ENCODE measurements at regions not wholly inside any gene's neighbourhood (a gene's known extent, or its start where the extent isn't known, plus 50 kb on each side); places are given as distances from the start of the nearest gene placed in this dataset.

DNA sequence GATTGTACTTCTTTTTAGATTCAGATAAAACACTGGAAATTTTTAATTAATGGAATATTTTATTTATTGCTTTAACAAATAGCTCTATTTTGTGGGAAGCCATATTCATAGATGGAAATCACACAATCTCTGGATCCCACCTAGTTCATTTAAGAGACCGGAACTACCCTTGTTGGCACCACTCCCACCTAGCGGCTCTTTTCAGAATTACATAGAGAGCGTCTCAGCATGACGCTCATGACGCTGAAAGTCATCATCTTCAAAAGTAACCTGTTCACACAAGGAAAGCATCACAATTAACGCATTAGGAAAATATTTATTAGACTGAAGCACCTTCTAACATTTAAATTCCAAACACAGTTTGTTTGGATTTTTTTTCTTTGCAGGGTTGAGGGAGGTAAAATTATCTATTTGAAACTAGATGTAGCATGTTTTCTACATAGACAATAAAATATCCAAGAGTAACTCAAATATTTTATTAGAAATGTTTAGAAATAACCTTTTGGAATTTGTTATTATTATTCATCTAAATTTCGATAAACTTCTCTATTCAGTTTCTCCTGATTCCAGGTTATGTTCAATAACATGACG lies 214.9 kb upstream of the ARRDC4 start (continued):
- TF ChIP-seq TCF12 (IDR thresholded peaks at IDR 0.05) = no peak
- TF ChIP-seq TCF12 (CRISPR knock-in tag; IDR thresholded peaks at IDR 0.05) = no peak
- no peak for TF ChIP-seq TARDBP (CRISPR knock-in tag; IDR thresholded peaks at IDR 0.05)
- no peak for TF ChIP-seq ETV6 (CRISPR knock-in tag; conservative IDR thresholded peaks at IDR 0.05)
- no peak for TF ChIP-seq ZSCAN21 (CRISPR knock-in tag; IDR thresholded peaks at IDR 0.05; ENCODE audit: borderline replicate concordance)

DNA sequence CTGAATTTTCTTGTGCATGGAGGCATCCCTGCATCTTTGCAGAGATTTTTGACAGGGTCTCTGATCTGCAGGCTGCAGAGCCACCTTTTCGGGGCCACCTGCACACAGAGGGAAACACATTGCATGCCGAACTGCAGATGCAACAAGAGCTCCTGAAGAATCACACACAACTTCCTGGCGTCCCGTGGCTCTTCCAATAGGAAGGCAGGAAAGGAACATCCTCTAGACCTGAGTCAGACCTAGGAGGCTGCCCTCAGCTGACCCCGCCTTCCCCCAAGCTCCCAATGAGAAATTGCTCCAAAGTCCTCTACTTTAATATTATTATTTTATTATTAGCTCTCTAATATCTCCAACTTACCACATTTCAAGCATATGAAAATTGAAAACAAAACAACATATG lies 213.2 kb upstream of the ARRDC4 start:
- no peaks in the 10 kb centered on the region for H3K79me2 ChIP-seq (ENCODE audit: insufficient read depth, low read length)
- TF ChIP-seq MLLT10 (CRISPR knock-in tag; IDR thresholded peaks at IDR 0.05) (no peak), ZFP82 (CRISPR knock-in tag; IDR thresholded peaks at IDR 0.05; ENCODE audit: borderline replicate concordance) (no peak), ZNF264 (CRISPR knock-in tag; IDR thresholded peaks at IDR 0.05) (no peak), ELF4 (CRISPR knock-in tag; IDR thresholded peaks at IDR 0.05; ENCODE audit: borderline replicate concordance) (no peak), ZNF552 (CRISPR knock-in tag; IDR thresholded peaks at IDR 0.05; ENCODE audit: borderline replicate concordance) (no peak), KAT2B (IDR thresholded peaks at IDR 0.05; ENCODE audit: borderline replicate concordance, low read depth, low read length) (no peak)
- no TSS peak for BruUV-seq (replicated peaks)
- H2AFZ ChIP-seq (ENCODE audit: low read length) = no peak overlapping the region
- H3K9ac ChIP-seq (ENCODE audit: insufficient read depth, low read depth, low read length) = no peak overlapping the region
- no peaks in the 10 kb centered on the region for H4K20me1 ChIP-seq (ENCODE audit: insufficient read depth, low read length)
- H3K4me3 ChIP-seq (replicated peaks in 1 of 3; ENCODE audit: insufficient read depth in 1 of 3, low read depth in 2 of 3, low read length in 3 of 3) = no peak overlapping the region
- CTCF ChIA-PET (ENCODE audit: low intra/inter-chr PET ratio, low total read pairs) = no interaction called here
- peaks cover 0 to 4% of the 10 kb centered on the region in 2 experiments; a peak in 1 of 5 replicates for H3K27me3 ChIP-seq (ENCODE audit: control insufficient read depth in 1 of 2, insufficient read depth in 2 of 2, low read length in 2 of 2)
- no peak overlapping the region for H3K4me2 ChIP-seq (ENCODE audit: low read depth, low read length)
- in situ Hi-C loops (cut with HindIII; ENCODE audit: extremely low pct_ligation_motif_present, low pct_unique_long_range_greater_than_20kb) = no loop called here
- intact Hi-C loops (cut with micrococcal nuclease; ENCODE audit: unreplicated experiment) = no loop called here
- H3K9me3 ChIP-seq (ENCODE audit: low read length) = no peaks in the 10 kb centered on the region
- H3K4me1 ChIP-seq (ENCODE audit: insufficient read depth, low read length) = no peaks in the 10 kb centered on the region
- no peak overlapping the region for H3K27ac ChIP-seq (ENCODE audit: extremely low read length, insufficient read depth, low read length)
- POLR2A ChIA-PET = no interaction called here
- DNase-seq (ENCODE audit: low spot score) = no peak
- WGBS (ENCODE audit: low lambda C conversion rate) = 11% methylated on average over 3 of the region's 5 CpGs
- ATAC-seq = no peak
- FAIRE-seq = no peak
- no peaks in the 10 kb centered on the region for H3K36me3 ChIP-seq (replicated peaks in 1 of 2; ENCODE audit: control insufficient read depth in 1 of 2, insufficient read depth in 2 of 2, low read length in 2 of 2)

Measured in HepG2 (cell line).